HG02623 (cell line): ENCODE measurements at regions not wholly inside any gene's neighbourhood (a gene's known extent, or its start where the extent isn't known, plus 50 kb on each side); places are given as distances from the start of the nearest gene placed in this dataset.
"Not testable (repeated sequence)": the region's sequence is repeated elsewhere in the genome, so short reads cannot be mapped to it uniquely, and the experiment has no call there.

ENCODE experiments used
- ATAC-seq: cut with Tn5 transposase; IDR thresholded peaks from one replicate; pipeline ENCODE4 v1.9.1; 2021; ENCODE audit warnings: moderate library complexity; ENCODE audit not compliant: unreplicated experiment

DNA sequence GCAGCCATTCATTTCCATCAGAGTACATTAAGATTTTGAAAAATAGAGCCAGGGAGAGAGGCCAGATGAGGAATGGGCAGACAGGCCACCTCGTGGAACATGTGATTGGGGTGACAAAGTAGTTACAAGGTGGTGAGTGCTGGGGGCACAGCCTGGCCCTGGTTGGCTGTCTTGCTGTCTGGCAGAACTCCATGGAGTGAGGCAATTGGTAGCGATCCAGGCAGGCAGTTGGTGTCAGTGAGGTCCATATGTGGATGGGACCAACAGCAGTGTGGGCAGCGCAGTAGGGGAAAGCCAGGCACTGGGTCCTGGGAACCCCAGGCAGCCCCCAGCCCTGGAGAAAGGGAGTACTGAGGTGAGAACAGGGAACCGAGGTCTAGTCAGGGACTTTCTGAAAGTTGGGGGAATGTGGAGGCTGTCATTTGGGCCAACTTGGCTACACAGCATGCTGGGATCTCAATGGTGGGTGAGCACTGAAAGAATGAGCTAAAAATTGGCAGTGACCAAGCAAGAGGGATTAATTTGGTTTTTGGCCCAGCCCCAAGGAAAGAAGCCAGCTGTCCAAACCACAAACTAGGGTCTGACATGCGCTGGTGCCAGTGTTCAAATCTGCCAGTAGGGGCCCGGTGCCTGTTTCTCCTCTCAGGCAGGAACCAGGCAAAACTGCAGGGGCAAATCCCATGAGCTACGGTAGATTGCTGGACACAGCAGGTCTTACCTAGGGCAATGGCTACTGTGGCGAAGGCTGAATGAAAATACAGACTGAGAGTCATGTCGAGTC is 61.4 kb upstream of the E2F3 start:
- no peak for ATAC-seq

DNA sequence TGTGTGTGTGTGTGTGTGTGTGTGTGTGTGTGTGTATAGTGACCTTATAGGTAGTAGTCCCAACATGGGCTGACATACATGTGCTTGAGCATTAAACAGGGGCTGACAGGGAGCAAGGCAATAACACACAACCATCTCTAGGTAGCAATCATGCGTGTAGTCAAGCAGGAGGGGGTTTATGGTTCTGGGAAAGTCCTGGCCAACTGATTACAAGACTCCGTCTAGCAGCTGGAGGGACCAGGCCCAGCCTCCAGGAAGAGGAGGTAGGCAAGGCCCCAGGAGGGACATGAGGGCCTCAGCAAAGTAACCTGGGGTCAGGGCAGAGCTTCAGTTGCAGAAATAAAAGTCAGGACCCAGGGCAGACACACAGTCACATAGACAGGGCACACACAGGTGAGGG is 60.6 kb upstream of the E2F3 start:
- no peak for ATAC-seq

- no peak for ATAC-seq
These were observed 60.1 kb upstream of the E2F3 start for GRCh38 chr6:20341564-20341963.

GRCh38 chr6:20346948-20347347 is 54.7 kb upstream of the E2F3 start:
- ATAC-seq: not testable (repeated sequence)

DNA sequence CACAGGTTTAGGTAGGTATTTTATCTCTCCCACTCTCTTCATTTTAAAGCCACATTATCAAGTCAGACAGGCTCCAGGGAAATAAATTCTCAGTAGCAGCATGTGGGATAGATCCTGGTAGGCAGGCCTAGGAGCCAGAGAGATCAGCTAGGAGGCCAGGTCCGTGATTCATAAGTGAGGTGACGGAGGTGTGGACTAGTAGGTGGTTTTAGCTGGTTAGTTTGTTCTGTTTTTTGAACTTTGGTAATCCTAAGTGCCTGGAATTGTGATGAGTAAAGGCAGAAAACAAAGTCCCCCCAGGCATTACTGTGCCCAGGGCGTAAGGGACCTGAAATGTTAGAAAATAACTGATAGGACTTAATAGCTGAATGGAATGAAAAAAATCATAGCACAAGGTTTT is 53.6 kb upstream of the E2F3 start:
- ATAC-seq: no peak

DNA sequence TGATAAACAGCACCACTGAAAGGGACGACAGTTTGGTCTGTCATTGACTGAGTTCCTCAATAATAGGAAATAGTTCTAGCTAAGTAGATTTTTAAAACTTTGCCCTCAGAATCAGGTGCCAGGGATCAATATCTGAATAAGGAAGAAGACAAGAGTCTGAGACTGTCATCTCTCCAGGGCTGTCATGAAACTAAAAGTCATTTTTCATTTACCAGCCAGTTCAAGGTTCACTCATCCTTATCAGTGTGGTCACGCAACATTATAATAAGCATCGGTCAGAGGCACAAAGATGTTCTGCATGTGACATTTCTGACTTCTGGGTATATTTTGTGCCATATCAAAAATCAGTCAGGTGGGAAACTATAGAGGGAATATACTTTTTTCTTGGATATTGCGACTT is 52.5 kb upstream of the E2F3 start:
- ATAC-seq: no peak

GRCh38 chr6:20350215-20350614 is 51.5 kb upstream of the E2F3 start:
- ATAC-seq: no peak

DNA sequence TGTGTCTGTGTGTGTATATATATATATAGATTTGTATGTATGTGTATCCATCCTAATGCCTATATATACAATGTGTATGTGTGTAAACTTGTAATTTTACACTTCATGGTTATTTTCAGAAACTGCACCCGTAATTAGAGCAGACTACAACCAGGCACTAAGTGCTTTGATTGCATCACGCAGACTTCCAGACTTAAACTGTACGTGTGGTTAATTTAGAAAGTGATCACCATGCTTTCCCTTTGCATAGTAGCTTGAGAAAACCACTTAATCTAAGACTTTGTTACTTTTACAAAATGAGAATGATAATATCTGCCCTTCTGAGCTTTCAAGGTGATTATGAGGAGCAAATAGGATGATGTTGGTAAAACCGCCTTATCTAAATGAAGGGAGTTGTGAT is 50.1 kb upstream of the E2F3 start:
- ATAC-seq: no peak
